Activated T-cell treated with anti-CD3 and anti-CD28 coated beads, Interleukin-2, amount 50 U/mL, for 72 hours (primary cell): ENCODE measurements at regions not wholly inside any gene's neighbourhood (a gene's known extent, or its start where the extent isn't known, plus 50 kb on each side); places are given as distances from the start of the nearest gene placed in this dataset.

Source experiments
- ATAC-seq, 2 donors: fragments of 150-1000 bp; cut with Tn5 transposase; replicated peaks in 1 of 2; 2 replicates each; pipeline ENCODE4 v1.10.0; 2021; ENCODE audit warnings: moderate library complexity in 2 of 2, mild to moderate bottlenecking in 1 of 2
- DNase-seq, 2 donors: peaks; one replicate each; pipeline ENCODE4 v3.0.0; 2021 to 2022; ENCODE audit warnings: mixed read lengths in 1 of 2
- H3K27ac Mint-ChIP-seq: one replicate; pipeline ENCODE4 v1.8.0; 2022; ENCODE audit warnings: mild to moderate bottlenecking, moderate library complexity, mixed read lengths
- H3K27me3 Mint-ChIP-seq: one replicate; pipeline ENCODE4 v1.8.0; 2022; ENCODE audit warnings: low read depth, mixed read lengths
- H3K36me3 Mint-ChIP-seq, 2 donors: one replicate each; pipeline ENCODE4 v1.8.0; 2022; ENCODE audit warnings: mixed read lengths in 2 of 2, mild to moderate bottlenecking in 1 of 2; ENCODE audit not compliant: insufficient read depth in 2 of 2
- H3K4me1 Mint-ChIP-seq: one replicate; pipeline ENCODE4 v1.8.0; 2022; ENCODE audit warnings: low read depth, mixed read lengths
- H3K4me3 Mint-ChIP-seq, 2 donors: one replicate each; pipeline ENCODE4 v1.8.0; 2022; ENCODE audit warnings: mild to moderate bottlenecking in 2 of 2, mixed read lengths in 2 of 2, moderate library complexity in 2 of 2
- H3K9me3 Mint-ChIP-seq, 2 donors: one replicate each; pipeline ENCODE4 v1.8.0; 2022; ENCODE audit warnings: mixed read lengths in 2 of 2

DNA sequence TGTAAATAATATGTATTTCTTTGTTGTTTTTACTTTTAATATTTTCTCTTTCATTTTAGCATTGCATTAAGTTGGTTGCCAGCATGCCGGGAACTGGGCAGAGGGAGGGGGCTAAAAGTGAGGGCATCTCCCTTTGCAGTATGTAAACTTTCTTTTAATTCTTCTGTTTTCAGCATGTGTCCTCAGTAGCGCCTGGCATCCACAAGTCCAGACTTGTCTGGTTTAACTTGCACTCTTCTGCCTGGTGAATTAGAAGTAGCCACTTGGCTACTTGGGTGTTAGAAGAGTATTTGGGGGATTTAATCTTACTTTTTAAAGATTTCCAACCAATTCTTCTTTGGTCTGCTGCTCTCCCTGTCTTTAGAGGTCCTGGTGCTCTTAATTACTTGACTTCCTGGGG is 117.2 kb upstream of the SCAF11 start:
- Mint-ChIP-seq H3K36me3 (peaks cover 1 to 2% of the 10 kb centered on the region in 2 donors), H3K9me3 (peaks cover 1 to 4% of the 10 kb centered on the region in 2 donors), H3K27me3 (no peaks in the 10 kb centered on the region), H3K4me1 (no peaks in the 10 kb centered on the region), H3K4me3 (no peak overlapping the region), H3K27ac (peak overlapping the region; percentile 16)
- no peak for ATAC-seq
- no peak for DNase-seq

DNA sequence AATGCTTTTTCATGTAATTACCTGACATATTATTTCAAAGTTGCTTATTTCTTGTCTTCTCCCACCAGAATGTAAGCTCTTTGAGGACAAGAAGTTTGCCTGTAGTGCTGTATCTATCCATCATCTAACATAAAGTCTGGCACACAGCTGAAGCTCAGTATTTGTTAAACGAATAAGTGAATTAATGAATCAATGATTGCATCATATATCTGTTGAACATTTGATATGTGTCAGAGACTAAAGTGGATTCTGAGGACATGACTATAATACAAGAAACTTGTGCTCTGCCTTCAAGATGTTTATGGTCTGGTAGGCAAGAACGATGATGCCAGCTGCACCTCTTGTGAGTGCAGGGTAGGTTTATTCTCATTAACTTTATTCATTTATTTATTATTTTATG is 115.4 kb upstream of the SCAF11 start:
- Mint-ChIP-seq H3K27me3 (no peaks in the 10 kb centered on the region), H3K4me3 (no peak overlapping the region), H3K4me1 (no peaks in the 10 kb centered on the region), H3K9me3 (no peaks in the 10 kb centered on the region), H3K27ac (no peak overlapping the region), H3K36me3 (no peaks in the 10 kb centered on the region)
- no peak for ATAC-seq
- DNase-seq: no peak

DNA sequence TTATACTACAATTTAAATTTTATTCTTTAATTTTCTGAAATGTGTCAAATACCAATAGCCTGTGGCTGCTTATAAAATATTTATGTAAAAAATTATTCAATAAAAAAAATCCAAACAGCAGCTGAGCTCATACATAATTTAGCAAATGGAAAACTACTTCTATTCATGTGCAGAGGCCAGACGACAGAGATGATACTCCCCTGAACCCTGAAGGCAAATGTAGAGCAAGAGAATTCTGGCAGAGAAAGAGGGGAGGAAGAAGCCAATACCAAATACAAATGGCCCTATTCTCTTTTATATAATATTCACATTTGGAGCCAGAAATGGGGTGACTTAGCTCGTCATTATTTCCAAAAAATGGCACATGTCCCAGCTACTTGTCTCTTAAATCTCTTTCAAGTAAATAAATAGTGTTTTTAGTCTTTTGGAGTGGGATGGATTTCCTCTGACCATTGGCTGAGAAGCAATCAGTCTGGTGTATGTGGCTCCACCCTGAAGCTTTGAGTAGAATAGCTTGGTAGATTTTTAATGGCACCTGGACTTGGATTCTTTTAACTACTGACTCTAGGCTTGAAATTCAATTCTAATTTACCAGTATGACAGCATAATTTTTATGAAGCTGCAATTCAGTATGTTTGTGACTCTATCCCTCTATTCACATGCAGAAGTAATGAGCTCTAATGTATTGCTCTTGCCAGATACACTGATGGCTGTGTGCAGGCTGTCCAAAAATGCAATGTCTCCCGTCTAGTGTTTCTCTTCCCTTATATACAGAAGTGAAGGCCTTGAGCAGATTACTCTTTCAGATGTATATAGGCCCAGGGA is 113.4 kb upstream of the SCAF11 start:
- ATAC-seq: no peak
- H3K9me3 Mint-ChIP-seq: no peaks in the 10 kb centered on the region
- H3K36me3 Mint-ChIP-seq: no peaks in the 10 kb centered on the region
- H3K27ac Mint-ChIP-seq: no peak overlapping the region
- H3K4me1 Mint-ChIP-seq: no peaks in the 10 kb centered on the region
- H3K4me3 Mint-ChIP-seq: no peak overlapping the region
- no peaks in the 10 kb centered on the region for H3K27me3 Mint-ChIP-seq
- DNase-seq: no peak

DNA sequence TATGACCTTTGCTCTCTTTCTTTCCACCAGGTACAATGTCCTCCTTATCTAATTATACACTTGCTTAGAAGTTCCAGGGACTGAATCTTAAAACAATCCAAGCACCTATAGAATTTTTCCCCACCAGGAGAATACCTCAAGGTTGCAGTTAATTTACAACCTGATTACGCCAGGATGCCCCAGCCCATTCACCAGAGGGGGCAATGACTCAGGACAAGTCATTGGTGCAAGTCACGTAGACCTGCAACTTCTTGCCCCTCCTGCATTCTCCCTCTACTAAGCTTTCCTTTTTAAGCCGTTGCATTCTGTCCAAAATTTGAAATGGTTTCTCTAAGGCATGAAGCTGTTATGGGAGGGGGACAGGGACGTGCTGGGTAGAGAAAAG is 111.1 kb upstream of the SCAF11 start:
- DNase-seq: no peak
- Mint-ChIP-seq H3K27ac (no peak overlapping the region), H3K27me3 (peaks cover 6% of the 10 kb centered on the region), H3K9me3 (peaks cover 0 to 2% of the 10 kb centered on the region in 2 donors), H3K36me3 (peaks cover 0 to 2% of the 10 kb centered on the region in 2 donors), H3K4me1 (no peaks in the 10 kb centered on the region), H3K4me3 (no peak overlapping the region)
- no peak for ATAC-seq

DNA sequence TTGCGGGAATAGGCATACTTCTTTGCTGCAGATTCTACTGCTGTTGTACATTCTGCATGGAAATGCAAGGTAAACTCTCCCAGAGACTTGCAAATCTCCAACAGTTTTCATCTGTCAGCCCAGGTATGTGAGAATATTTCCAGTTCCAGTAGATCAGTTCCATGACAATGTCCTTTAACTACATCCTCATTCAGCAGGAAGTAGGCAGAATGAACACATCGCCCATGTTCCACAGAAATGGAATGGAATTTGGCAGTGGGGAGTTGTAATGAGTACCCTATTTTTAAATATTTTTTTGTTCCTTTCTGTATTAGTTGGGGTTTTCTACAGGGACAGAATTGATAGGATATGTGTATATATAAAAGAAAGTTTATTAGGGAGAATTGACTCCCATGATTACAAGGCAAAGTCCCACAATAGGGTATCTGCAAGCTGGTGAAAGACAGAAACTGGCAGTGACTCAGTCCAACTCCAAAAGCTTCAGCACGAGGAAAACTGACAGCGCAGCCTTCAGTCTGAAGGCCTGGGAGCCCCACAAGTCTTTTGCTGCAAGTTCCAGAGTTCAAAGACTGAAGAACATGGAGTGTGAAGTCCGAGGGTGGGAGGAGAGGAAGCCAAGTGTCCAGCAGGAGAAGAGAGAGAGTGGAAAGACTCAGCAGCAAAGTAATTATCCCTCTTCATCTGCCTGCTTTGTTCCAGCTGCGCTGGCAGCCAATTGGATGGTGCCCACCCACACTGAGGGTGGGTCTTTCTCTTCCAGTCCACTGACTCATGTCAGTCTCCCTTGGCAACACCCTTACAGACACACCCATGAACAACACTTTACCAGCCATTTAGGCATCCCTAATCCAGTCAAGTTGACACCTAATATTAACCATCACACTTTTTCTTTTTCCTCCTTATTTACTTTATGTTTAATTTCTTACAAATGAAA is 110.4 kb upstream of the SCAF11 start:
- no peak for DNase-seq
- ATAC-seq: no peak
- Mint-ChIP-seq H3K9me3 (peaks cover 0 to 2% of the 10 kb centered on the region in 2 donors), H3K36me3 (peaks cover 0 to 2% of the 10 kb centered on the region in 2 donors), H3K4me1 (no peaks in the 10 kb centered on the region), H3K4me3 (no peak overlapping the region), H3K27ac (no peak overlapping the region), H3K27me3 (peaks cover 6% of the 10 kb centered on the region)

DNA sequence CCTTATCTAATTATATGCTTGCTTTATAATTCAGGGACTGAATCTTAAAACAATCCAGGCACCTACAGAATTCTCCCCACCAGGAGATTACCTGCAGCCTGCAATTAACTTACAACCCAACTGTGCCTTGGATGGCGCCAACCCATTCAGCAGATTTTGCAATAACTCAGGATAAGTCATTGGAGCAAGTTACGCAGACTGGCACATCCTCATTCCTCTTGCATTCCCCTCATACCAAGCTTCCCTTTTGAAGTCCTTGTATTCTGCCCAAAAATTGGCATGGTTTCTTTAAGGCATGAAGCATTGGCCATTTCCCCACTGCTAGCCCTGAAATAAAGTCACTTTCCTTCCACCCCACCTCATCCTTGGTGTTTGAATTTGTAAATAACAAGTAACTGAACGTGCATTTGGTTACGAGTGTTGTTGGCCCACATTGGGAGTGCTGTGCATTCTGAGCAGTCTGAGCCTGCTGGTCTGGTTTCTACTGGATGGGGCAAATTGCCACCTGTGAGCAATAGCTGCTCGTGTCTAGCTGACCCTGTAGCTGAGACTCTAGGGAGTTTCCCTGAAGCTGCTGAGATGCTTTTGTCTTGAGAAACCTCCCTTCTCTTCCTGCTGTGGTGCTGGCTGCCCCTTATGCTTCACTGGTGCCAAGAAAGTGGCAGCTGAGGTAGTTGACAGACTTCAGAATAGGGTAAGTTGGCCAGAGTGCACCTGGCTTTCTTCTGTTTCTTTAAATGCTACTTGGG is 99.2 kb upstream of the SCAF11 start:
- Mint-ChIP-seq H3K27ac (peak overlapping the region; percentile 63), H3K9me3 (peaks cover 2% of the 10 kb centered on the region in 2 donors), H3K27me3 (peaks cover 7% of the 10 kb centered on the region), H3K4me3 (no peak overlapping the region), H3K4me1 (no peaks in the 10 kb centered on the region), H3K36me3 (peaks cover 1 to 4% of the 10 kb centered on the region in 2 donors)
- no peak for DNase-seq
- ATAC-seq: no peak

DNA sequence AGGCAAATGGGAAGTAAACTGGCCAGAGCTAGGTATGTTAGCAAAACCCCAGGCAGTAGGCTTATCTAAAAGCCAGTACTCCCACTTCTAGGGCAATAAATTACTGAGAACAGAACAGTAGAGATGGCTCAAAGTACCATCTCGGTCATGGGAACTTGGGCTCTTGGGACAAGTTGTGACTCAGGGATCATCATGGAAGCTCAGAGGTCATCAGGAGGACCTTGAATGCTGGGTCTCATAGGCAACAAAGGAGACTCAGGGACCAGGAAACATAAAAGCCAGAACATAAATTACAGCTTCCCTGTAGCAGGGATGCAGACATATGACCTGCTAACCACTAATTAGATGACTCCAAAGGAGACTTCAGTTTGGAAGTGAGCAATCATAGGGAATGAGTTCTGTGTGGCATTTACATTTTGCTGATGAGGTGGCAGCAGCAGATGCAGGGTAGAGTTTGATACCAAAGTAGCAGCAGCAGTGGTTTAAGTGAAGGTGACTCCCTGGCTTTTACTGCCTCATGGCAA is 97.6 kb upstream of the SCAF11 start:
- H3K27ac Mint-ChIP-seq: no peak overlapping the region
- peaks cover 2 to 5% of the 10 kb centered on the region in 2 donors for H3K36me3 Mint-ChIP-seq
- H3K9me3 Mint-ChIP-seq: peaks cover 2 to 3% of the 10 kb centered on the region in 2 donors
- H3K27me3 Mint-ChIP-seq: peaks cover 7% of the 10 kb centered on the region
- H3K4me1 Mint-ChIP-seq: no peaks in the 10 kb centered on the region
- H3K4me3 Mint-ChIP-seq: no peak overlapping the region
- DNase-seq (no peak), ATAC-seq (no peak)

DNA sequence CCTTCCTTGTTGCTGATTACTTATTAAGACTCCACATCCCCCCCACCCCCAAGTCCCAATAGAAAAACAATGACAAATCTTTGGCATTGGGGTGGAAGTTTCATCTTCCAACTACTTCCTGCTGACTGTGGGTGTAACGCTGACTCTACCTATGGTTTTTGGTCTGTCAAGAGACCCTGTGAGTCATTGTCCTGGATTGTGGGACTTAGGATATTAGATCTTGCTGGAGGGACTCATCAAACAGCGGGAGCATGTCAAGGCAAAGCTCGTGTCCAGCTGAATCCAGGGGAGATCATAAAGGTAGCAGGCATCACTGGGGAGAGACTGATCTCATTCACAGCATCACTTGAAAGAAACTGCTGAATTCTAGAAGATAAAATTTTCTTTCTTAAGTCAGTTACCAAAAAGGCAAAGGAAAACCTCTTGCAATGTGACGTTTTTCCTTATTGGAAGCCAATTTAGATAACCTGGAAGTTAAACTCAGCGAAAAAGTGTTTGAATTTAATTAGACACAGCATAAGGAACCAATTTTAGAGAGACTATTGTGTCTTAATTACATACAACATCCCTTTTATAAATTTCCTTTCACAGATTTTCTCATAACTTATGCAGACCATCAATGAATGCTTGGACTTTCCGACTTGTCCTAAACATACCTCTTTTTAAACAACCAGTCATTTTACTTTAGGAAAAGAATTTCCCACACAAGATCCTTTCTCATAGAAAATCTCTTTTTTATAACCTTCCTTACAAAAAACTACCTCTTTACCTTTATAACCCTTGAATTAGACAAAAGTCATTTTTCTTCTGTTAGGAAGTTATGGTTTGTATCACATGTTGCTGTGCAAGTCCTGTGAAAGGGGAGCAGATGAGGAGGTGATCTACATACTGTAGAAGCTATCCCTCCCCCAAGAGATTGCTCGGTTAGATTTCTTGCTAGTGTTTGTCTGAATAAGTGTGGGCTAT is 94.6 kb upstream of the SCAF11 start:
- DNase-seq (no peak), ATAC-seq (no peak)
- H3K36me3 Mint-ChIP-seq: peaks cover 3% of the 10 kb centered on the region in 2 donors
- peaks cover 1 to 2% of the 10 kb centered on the region in 2 donors for H3K9me3 Mint-ChIP-seq
- peaks cover 4% of the 10 kb centered on the region for H3K4me1 Mint-ChIP-seq
- peaks cover 7% of the 10 kb centered on the region for H3K27me3 Mint-ChIP-seq
- no peak overlapping the region for H3K27ac Mint-ChIP-seq
- no peak overlapping the region for H3K4me3 Mint-ChIP-seq

DNA sequence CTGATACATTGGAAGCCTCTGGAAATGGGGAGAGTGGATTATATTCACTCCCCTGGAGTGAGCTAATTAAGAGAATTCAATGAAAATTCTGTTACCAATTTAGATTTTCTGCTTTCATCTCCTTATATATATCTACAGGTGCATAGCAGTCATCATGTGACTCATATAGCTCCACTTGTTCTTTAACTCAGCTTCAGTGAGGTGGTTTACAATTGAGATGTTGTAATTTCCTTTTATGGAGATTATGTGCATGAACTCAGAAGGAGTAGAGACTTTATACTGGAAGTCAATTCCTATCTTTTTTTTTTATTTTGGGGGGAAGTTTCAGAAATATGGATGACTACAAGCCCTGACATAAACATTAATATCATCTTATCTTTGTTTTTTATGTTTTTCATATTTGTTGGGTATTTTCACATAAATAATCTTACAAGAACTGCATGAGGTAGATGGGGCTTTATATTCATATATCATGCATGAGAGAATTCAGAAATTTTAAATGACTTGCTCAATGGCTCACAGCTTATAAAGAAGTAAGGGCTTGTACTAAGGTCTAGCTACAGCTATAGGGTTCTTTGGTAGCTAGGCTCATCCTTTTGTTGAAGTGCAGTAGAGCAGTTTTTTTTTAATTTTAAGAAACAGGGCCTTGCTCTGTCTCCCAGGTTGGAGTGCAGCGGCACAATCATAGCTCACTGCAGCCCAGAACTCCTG is 92.3 kb upstream of the SCAF11 start:
- Mint-ChIP-seq H3K9me3 (peaks cover 9 to 10% of the 10 kb centered on the region in 2 donors), H3K27ac (no peak overlapping the region), H3K4me1 (peaks cover 4% of the 10 kb centered on the region), H3K4me3 (no peak overlapping the region), H3K27me3 (no peaks in the 10 kb centered on the region), H3K36me3 (peaks cover 11 to 12% of the 10 kb centered on the region in 2 donors)
- peak; percentile 44 to 55 for ATAC-seq
- DNase-seq: no peak

DNA sequence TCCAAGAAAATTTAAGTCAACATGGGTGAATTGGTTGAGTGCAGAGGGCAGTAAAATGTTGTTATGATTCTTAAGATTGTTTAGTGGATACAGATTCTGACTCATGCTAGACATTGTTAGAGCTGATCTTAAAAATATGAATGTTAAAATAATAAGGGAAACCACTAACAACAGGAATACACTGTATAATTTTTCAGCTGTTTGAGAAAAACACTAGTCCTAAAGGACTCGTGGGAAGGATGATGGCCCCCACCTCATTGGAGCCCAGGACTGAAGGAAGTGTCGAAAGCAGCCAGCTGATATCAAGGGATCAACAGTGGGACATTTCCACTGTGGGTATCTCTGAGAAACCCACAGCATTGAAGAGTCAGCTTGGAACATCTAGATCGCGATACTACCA is 82.9 kb upstream of the SCAF11 start:
- H3K4me3 Mint-ChIP-seq: no peak overlapping the region
- H3K27ac Mint-ChIP-seq: no peak overlapping the region
- H3K9me3 Mint-ChIP-seq: peaks cover under 1 to 2% of the 10 kb centered on the region in 2 donors
- H3K4me1 Mint-ChIP-seq: peaks cover 10% of the 10 kb centered on the region
- H3K36me3 Mint-ChIP-seq: peaks cover 1 to 3% of the 10 kb centered on the region in 2 donors
- no peak for ATAC-seq
- DNase-seq: no peak
- H3K27me3 Mint-ChIP-seq: peaks cover 5% of the 10 kb centered on the region

DNA sequence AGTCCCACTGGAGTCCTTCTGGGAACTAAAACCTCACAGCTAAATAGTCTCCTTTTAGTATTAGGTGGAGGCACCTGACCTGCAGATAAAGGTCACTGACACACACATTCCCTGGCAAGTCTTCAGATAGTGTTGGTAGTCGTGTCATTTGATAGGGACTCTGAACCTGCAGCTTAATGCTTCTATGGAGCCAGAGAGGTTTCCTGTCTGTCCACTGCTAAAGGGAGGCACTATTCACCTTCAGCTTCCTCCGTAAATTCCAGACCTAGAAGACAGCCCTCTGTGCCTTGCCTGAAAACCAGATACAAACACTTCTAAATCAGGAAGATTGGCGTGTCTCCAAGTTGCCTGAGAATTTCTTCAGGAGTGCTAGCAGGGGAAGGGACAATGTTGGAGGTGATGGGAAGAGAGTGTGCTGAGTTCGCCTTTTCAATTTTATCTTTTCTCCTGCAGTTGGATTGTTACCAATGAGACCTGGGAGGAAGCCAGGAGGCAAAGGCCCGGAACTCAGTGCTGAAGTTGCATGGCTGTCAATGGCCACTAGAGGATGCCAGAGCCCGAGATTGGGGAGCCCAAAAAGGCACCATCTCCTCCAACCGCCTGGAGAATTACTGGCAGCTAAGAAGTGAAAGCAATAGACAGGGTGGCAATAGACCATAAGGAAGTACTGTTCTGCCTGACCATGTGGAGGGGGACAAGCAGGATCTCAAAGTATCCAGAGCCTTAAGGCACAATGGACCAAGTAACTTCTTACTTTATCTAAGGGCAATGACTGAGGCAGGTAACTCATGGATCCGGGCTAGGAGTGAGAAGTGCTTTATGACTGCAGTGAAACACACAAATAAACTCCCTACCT is 81.6 kb upstream of the SCAF11 start:
- H3K36me3 Mint-ChIP-seq: no peaks in the 10 kb centered on the region
- ATAC-seq (peak; percentile 92 to 95), DNase-seq (peak; percentile 69 to 72)
- peak overlapping the region; percentile 82 for H3K27ac Mint-ChIP-seq
- peaks cover 10% of the 10 kb centered on the region for H3K4me1 Mint-ChIP-seq
- peaks cover 5% of the 10 kb centered on the region for H3K27me3 Mint-ChIP-seq
- H3K9me3 Mint-ChIP-seq: no peaks in the 10 kb centered on the region
- peak overlapping the region; percentile 27 to 56 for H3K4me3 Mint-ChIP-seq
